GM12878 (cell line): ENCODE measurements at regions not wholly inside any gene's neighbourhood (a gene's known extent, or its start where the extent isn't known, plus 50 kb on each side); places are given as distances from the start of the nearest gene placed in this dataset.

ENCODE experiments used
- BHLHE40 ChIP-seq, 2 experiments: fragments of 450-650 bp in 1 of 2; IDR thresholded peaks; 2 replicates each; pipeline ENCODE4 v1.6.1; 2011 to 2017; ENCODE audit warnings: low read depth in 2 of 2, borderline replicate concordance in 1 of 2, improper control_type of control experiment in 1 of 2, low read length in 1 of 2, mild to moderate bottlenecking in 1 of 2
- CTCF ChIP-seq, 3 experiments: IDR thresholded peaks in 2 of 3; conservative IDR thresholded peaks in 1 of 3; 2 replicates each; pipeline ENCODE4 v1.5.1; 2011; ENCODE audit warnings: low read depth in 3 of 3, low read length in 3 of 3, mild to moderate bottlenecking in 3 of 3, control low read depth in 2 of 3, moderate library complexity in 2 of 3, inconsistent platforms in 1 of 3, mixed read lengths in 1 of 3; ENCODE audit not compliant: control insufficient read depth in 2 of 3, insufficient read depth in 1 of 3; ENCODE audit errors: extremely low read depth in 1 of 3
- ELK1 ChIP-seq: IDR thresholded peaks from 2 replicates; pipeline ENCODE4 v1.6.1; 2012; ENCODE audit warnings: low read depth, low read length, improper control_type of control experiment
- FOS ChIP-seq: IDR thresholded peaks from 3 replicates; pipeline ENCODE4 v1.6.1; 2011; ENCODE audit warnings: borderline replicate concordance; ENCODE audit not compliant: insufficient read length; ENCODE audit errors: extremely low read depth
- NFIC ChIP-seq: IDR thresholded peaks from 2 replicates; pipeline ENCODE4 v1.6.1; 2012; ENCODE audit warnings: low read depth, mild to moderate bottlenecking, inconsistent platforms, low read length, moderate library complexity
- RCOR1 ChIP-seq: conservative IDR thresholded peaks from 2 replicates; pipeline ENCODE4 v1.6.1; 2012; ENCODE audit warnings: low read depth, low read length, improper control_type of control experiment
- SMC3 ChIP-seq: IDR thresholded peaks from 2 replicates; pipeline ENCODE4 v1.6.1; 2011; ENCODE audit warnings: low read length, improper control_type of control experiment, borderline replicate concordance
- STAT3 ChIP-seq: IDR thresholded peaks from 2 replicates; pipeline ENCODE4 v1.6.1; 2011; ENCODE audit warnings: low read depth, low read length, improper control_type of control experiment
- TAF1 ChIP-seq: IDR thresholded peaks from 2 replicates; pipeline ENCODE4 v1.6.1; 2011; ENCODE audit warnings: mild to moderate bottlenecking, low read depth, low read length, borderline replicate concordance
- TBL1XR1 ChIP-seq: IDR thresholded peaks from 2 replicates; pipeline ENCODE4 v1.6.1; 2012; ENCODE audit warnings: low read depth, low read length, improper control_type of control experiment
- ZBED1 ChIP-seq: IDR thresholded peaks from 2 replicates; pipeline ENCODE4 v1.6.1; 2016; ENCODE audit warnings: borderline replicate concordance
- ZNF274 ChIP-seq: IDR thresholded peaks from one replicate; pipeline ENCODE4 v1.8.0; 2011; ENCODE audit not compliant: insufficient read length, insufficient read depth

DNA sequence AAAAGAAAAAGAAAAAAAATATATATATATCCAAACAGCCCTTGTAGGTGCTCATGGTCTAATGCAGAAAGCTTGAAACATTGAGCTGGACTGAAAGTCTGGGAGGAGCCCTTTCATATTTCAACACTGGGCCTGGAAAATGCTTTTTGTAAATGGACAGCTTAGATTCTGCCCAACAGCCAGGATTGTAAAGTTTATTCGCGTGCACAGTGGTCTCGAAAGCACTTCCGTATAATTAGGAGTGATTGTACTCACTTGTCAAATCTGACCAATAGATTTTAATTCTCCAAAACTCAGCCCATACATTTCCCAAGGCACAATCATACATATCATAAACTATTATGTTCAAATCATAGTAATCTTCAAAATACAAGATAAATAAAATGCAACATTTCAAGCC lies 260.1 kb downstream of the COL4A1 start:
- TF ChIP-seq TAF1: no peak
- no peak for TF ChIP-seq ZNF274
- TF ChIP-seq ZBED1: no peak
- no peak for TF ChIP-seq RCOR1
- no peak for TF ChIP-seq TBL1XR1
- no peak for TF ChIP-seq BHLHE40 (IDR thresholded peaks at IDR 0.05; ENCODE audit: borderline replicate concordance in 1 of 2, low read depth in 2 of 2, low read length in 1 of 2)
- TF ChIP-seq CTCF (IDR thresholded peaks at IDR 0.05 in 2 of 3, conservative IDR thresholded peaks at IDR 0.05 in 1 of 3; ENCODE audit: control insufficient read depth in 2 of 3, extremely low read depth in 1 of 3, insufficient read depth in 1 of 3, low read depth in 3 of 3, low read length in 3 of 3): no peak
- no peak for TF ChIP-seq NFIC
- TF ChIP-seq ELK1: no peak
- no peak for TF ChIP-seq SMC3
- TF ChIP-seq STAT3: no peak
- no peak for TF ChIP-seq FOS
